GM08714 (cell line): ENCODE measurements at regions not wholly inside any gene's neighbourhood (a gene's known extent, or its start where the extent isn't known, plus 50 kb on each side); places are given as distances from the start of the nearest gene placed in this dataset.
"Not testable (repeated sequence)": the region's sequence is repeated elsewhere in the genome, so short reads cannot be mapped to it uniquely, and the experiment has no call there.

Source experiments
- H3K4me3 ChIP-seq: fragments of 200-500 bp; sonication (Bioruptor generic); 2 replicates; pipeline ENCODE4 v1.5.1; 2014; ENCODE audit warnings: mild to moderate bottlenecking, low read length, inconsistent platforms
- ZNF274 ChIP-seq: IDR thresholded peaks from 2 replicates; pipeline ENCODE4 v1.6.1; 2012; ENCODE audit warnings: mild to moderate bottlenecking, low read depth, low read length

DNA sequence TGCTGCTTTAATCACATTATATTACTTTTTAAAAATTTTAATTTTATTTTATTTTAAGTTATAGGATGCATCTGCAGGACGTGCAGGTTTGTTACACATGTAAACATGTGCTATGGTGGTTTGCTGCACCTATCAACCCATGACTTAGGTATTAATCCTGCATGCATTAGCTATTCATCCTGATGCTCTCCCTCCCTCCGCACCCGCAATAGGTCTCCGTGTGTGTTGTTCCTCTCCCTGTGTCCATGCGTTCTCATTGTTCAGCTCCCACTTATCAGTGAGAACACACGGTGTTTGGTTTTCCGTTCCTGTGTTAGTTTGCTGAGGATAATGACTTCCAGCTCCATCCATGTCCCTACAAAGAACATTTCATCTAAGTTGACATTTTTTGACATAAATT is 283.2 kb downstream of the CYRIA start:
- H3K4me3 ChIP-seq = no peak overlapping the region
- no peak for TF ChIP-seq ZNF274

DNA sequence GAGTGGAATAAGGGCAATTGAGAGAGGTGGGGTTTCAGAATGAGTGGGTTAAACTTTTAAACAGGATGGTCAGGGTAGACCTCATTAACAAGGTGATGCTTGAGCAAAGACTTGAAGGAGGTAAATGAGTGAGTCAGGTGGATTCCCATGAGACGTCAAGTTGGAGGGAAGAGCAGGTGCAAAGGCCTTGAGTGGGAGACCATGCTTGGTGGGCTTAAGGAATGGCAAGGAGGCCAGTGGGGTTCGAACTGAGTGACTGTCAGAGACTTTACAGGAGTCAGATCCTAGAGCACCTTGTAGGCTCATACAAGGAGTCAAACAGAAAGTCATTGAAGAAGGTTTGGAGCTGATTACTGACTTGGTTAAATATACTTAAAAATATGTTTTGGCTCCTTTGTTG is 284.1 kb downstream of the CYRIA start:
- no peak for TF ChIP-seq ZNF274
- H3K4me3 ChIP-seq = no peak overlapping the region

DNA sequence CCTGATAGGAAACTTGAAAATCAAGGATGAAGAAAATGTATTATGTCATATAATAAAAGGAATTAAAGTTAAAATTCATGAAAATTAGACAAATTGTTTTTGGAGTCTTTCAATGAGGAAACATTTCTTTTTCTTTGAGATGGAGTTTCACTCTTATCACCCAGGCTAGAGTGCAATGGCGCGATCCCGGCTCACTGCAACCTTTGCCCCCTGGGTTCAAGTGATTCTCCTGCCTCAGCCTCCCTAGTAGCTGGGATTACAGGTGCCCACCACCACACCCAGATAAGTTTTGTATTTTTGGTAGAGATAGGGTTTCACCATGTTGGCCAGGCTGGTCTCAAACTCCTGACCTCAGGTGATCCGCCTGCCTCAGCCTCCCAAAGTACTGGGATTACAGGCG is 285.7 kb downstream of the CYRIA start:
- not testable (repeated sequence) for H3K4me3 ChIP-seq

DNA sequence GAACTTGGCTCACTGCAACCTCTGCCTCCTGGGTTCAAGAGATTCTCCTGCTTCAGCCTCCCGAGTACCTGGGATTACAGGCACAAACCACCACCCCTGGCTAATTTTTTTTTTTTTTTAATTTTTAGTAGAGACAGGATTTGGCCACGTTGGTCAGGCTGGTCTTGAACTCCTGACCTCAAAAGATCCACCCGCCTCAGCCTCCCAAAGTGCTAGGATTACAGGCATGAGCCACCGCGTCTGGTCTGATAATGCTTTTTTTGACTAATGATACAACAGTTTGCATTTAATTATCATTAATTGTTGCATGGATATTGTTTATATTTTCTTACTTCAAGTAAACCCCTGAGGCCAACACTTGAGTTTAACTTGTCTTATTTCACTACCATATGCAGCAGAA is 286.6 kb downstream of the CYRIA start:
- not testable (repeated sequence) for H3K4me3 ChIP-seq

DNA sequence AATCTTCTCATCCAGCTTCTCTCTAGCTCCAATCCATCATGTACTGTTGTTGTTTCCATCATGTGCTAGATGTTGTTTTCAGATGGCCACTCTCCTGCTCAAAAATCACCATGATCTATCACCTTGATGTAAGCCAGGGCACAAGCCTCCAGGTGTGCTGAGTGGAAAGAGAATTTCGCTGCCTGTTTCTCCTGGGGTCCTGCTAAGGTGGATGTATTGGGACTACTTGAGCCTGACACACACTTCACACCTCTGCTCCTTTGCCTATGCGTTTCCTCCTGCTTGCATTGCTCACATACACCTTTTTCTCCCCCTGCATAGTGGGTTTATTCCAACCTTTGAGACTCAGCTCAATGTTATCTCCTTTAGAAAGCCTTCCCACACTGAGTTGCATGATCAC is 287.6 kb downstream of the CYRIA start:
- no peak for TF ChIP-seq ZNF274
- no peak overlapping the region for H3K4me3 ChIP-seq

DNA sequence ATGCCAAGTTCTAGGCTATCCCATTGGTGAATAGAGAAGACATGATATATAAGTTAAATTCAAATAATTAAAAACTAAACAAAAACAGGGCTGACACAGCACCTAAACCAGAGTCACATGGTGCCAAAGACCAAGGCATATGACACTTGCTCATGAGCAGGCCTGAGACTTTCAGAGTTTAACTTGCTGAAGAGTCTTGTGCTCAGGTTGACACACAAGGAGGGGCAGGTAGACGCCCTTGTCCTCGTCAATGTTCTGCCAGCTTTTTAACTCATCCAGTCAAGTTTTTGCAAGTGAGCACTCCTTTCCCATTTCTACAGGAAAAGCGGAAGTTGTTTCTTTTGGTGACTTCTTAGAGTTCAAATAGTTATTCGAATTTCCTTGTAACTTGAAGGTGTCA is 289.7 kb downstream of the CYRIA start:
- no peak for TF ChIP-seq ZNF274

DNA sequence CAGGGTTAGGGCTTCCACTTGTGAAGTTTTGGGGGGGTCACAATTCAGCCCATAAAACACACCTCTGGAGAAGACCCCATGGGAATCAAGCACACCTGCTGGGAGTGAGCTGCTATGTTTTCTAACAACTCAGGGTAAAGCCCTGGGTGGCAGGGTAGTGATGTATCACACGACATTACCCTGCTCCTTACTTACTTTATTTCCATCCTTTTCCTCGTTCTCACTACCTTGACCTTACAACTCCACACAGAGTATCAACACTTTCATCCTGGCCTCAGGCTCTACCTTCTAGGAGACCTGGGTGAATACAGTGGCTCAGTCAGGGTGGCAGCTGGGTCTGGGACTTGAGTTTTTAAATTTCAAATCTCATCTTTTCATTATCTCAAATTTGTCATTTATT is 290.3 kb downstream of the CYRIA start:
- TF ChIP-seq ZNF274 = no peak
- H3K4me3 ChIP-seq = no peak overlapping the region

More for the DNA sequence above, 289.7 kb downstream of the CYRIA start:
- H3K4me3 ChIP-seq = no peak overlapping the region

DNA sequence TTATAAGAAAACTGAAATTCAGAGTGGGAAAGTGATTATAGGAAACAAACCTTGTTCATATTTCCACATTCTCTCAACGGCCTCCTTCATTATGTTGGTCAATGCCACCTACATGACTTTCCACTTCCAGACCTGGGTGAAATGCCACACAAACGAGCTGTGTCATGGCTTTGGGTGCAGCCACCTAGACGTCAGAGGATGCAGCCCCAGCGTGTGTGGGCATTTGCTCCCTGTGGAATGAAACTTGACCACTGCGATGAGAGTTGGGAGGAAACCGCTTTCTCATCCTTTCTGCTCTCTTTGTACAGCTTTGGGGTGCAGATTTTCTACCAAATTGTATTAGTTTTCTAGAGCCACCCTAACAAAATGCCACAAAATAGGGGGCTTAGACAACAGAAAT is 291.0 kb downstream of the CYRIA start:
- H3K4me3 ChIP-seq = no peak overlapping the region
- no peak for TF ChIP-seq ZNF274

DNA sequence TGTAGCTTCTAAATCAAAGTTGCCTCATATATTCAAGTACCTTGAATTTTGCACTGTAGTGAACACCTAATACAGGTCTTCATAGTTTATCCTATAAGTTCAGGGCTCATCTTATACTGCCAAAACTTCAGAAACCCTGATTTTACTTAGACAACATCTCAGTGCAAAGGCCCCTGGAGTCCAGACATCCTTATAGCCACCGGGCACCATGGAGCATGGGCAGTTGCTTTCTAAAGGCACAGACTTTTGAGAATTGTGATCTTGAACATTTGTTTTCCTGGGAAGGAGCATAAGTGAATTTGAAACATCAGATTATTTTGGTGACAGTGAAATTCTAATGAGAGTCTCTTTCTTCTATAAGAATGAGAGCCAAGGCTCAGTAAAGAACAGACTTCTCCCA is 292.3 kb downstream of the CYRIA start:
- no peak for TF ChIP-seq ZNF274
- no peak overlapping the region for H3K4me3 ChIP-seq

DNA sequence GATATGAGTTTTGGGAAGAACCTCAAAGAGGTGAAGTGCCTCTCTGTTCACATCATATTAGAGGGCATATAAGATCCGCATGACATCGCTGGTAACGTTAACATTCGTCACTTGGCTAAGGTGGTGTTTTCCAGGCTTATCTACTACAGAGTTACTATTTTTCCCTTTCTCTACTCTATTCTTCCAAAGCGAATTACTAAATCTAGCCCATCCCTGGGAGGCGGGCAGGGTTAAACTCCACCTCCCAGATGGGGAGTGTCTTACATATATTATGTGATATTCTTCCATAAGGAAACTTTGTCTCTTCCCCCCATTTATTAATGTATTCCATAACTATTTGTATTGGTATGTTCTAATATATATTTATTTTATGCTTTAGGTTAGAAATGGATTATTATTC is 293.9 kb downstream of the CYRIA start:
- H3K4me3 ChIP-seq = no peak overlapping the region
- TF ChIP-seq ZNF274 = no peak

DNA sequence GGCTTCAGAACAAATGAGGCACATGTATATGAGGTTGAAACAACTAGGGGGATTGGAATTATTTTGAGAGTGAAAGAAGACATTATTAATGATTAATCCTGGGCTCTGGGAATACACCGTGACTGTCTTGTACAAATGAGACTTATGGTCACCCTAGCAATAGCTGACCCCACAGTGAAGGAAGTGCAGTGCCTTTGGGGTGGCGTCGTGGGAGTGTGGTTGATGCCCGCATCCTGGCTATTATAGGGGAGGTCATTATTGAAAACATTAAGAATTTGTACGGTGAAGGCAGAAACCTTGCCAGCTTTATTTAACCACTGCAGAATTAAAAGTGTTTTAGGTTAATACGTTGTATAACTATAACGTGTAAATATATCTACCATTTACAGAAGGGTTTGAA is 296.7 kb downstream of the CYRIA start:
- no peak for TF ChIP-seq ZNF274

DNA sequence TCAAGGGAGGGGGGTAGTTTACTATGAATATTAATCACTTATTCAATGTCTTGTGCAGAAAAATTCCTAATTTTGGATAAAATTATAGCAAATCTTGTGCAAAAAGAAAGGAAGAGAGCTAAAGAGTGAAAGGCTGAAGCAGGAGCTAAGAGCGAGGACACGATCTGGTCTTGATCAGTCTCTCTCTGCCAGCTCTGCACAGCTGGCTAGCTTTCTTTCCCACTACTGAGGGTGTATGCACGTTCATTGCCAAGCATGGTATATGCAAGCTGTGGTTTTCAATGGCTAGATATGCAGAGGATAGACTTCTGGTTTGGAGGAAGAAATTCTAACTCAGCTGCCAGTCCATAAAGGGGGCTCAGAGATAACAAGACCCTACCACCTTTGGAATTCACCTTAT is 297.3 kb downstream of the CYRIA start:
- no peak for TF ChIP-seq ZNF274

More for the DNA sequence above, 296.7 kb downstream of the CYRIA start:
- no peak overlapping the region for H3K4me3 ChIP-seq

DNA sequence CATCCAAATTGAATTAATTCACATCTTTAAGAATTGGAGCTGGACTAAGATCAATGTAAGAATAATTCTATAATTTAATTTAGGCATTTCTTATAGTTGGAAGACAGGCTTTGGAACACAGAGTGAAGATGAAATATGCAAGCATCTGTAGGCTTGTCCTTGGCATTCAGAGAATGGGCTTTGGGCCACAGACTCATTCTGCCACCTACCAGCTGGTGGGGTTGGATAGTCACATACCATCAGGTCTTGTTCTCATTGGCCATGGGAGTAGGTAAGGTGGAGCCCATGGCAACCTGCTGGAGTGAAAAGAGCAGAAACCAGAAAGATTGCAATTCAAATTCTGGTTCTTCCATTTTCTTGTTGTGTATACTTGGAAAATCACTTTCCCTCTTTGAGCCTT is 300.3 kb downstream of the CYRIA start:
- no peak for TF ChIP-seq ZNF274
- no peak overlapping the region for H3K4me3 ChIP-seq

More for the DNA sequence above, 297.3 kb downstream of the CYRIA start:
- no peak overlapping the region for H3K4me3 ChIP-seq

DNA sequence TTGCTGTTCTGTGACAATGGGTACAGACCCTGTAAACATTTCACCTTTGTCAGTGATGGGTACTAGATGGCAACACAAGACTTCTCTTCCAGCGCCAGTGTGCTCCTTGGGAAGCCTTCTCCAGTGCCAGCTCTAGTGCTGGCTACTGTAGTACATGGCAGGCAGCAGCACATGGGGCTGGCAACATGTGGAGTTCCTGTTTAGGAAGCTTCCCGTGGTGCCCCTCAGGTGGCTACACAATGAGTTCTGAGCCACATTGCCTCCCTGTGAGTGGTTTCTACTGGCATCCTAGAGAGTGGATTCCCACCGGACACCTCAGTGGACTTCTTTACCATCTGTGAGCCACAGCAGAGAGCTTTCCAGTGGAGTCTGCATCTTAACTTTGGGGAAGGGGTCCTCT is 302.1 kb downstream of the CYRIA start:
- no peak overlapping the region for H3K4me3 ChIP-seq
- no peak for TF ChIP-seq ZNF274

DNA sequence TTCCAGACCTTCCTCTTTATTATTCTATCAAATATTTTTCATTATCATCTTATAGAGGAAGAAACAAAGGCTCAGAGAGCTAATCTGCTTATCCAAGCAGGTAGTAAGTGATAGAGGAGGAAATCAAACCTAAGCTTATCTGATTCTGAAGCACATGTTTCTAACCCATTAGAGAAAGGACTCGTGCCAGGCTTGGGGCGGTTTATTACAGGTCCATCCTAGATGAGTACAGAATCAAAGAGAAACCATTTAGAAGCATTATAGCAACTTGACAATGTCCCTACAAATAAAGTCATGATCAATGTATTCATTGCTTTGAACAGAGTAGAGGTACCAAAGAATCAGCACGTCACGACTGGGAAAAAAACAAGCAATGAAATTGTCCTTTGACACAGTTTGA is 303.0 kb downstream of the CYRIA start:
- H3K4me3 ChIP-seq = no peak overlapping the region
- TF ChIP-seq ZNF274 = no peak

DNA sequence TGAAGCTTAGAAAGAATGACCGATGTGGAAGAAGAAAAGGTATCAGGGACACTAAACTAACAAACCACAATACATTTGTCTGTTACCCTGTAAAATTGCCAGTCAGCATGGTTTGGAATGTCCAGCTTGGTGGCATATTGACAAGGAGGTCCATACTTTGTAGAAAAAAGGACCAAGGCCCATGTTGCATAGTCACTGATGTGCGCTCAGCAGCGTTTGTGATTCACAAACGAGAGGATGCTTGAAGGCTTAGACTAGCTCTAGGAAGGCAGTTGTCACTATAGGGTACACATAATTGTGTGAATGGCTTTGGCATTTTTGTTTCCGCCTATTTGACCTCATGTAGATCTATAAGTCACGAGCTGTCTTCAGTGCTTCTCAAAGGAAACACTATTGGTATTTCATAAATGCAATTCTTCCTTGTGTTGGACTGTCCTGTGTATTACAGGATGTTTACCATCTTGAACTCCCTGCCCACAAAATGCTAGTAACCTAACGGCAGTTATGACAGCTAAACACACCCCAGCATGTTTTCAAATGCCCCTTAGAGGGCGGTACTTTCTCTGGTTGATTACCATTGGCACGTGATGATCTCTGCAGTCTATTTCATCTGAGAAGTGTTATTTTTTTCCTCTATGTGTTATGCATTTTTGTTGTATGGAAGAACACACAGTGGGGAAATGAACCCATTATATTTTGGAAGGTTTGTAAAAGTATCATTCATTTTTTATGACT is 304.2 kb downstream of the CYRIA start:
- no peak overlapping the region for H3K4me3 ChIP-seq
- TF ChIP-seq ZNF274 = no peak
